HFFc6 (cell line): ENCODE measurements at regions not wholly inside any gene's neighbourhood (a gene's known extent, or its start where the extent isn't known, plus 50 kb on each side); places are given as distances from the start of the nearest gene placed in this dataset.

Experiments used
- DNase-seq: peaks from one replicate; pipeline ENCODE4 v3.0.0-alpha.2; 2018
- H3K27ac Mint-ChIP-seq: 2 replicates; pipeline ENCODE4 v1.8.0; 2020; ENCODE audit warnings: mild to moderate bottlenecking, mixed read lengths
- H3K27me3 Mint-ChIP-seq: 2 replicates; pipeline ENCODE4 v1.8.0; 2021; ENCODE audit warnings: mild to moderate bottlenecking, moderate library complexity, mixed read lengths; ENCODE audit not compliant: insufficient read depth
- H3K36me3 Mint-ChIP-seq: 2 replicates; pipeline ENCODE4 v1.8.0; 2021; ENCODE audit warnings: low read depth, mixed read lengths
- H3K4me1 Mint-ChIP-seq: 2 replicates; pipeline ENCODE4 v1.8.0; 2020; ENCODE audit warnings: low read depth, mixed read lengths
- H3K4me3 Mint-ChIP-seq: 2 replicates; pipeline ENCODE4 v1.8.0; 2020; ENCODE audit warnings: mild to moderate bottlenecking, moderate library complexity, mixed read lengths
- H3K9me3 Mint-ChIP-seq: 2 replicates; pipeline ENCODE4 v1.8.0; 2020; ENCODE audit warnings: mild to moderate bottlenecking, mixed read lengths
- TF ChIP-seq, protein P1 (sequence below): fragments of 200-600 bp; sonication (generic); IDR thresholded peaks from 2 replicates; pipeline ENCODE4 v1.5.0; 2021; ENCODE audit warnings: antibody characterized with exemption, mild to moderate bottlenecking

DNA sequence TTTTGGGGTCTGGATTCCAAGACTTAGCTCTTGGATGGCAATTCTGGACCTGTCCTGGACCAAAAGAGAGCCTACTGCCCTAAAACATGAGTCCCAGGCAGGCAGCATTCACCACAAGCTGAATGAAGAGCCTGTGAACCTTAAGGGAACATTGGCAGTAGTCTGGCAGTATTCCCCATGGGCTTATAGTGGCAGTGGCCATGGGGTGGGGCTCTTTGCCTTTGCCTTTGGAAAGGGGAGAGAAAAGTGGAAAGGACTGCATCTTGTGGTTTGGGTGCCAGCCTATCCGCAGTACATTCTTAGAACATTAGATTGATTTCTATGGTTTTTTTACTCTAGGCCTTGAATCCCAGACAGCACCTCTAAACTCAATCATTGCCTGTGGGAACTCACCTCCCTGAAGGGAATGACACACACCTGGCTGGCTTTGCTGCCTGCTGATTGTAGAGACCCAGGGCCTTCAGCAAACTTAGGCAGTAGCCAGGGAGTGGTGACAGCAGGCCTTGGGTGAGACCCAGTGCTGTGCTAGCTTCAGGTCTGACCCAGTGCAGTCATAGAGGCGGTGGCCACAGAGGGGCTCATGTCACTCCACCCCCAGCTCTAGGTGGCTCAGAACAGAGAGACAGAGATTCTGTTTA lies 216.3 kb downstream of the CETN3 start:
- Mint-ChIP-seq H3K9me3 (peaks cover 17% of the 10 kb centered on the region), H3K4me3 (no peak overlapping the region), H3K36me3 (no peaks in the 10 kb centered on the region), H3K4me1 (no peaks in the 10 kb centered on the region), H3K27ac (no peak overlapping the region), H3K27me3 (no peaks in the 10 kb centered on the region; the same call in 1 of the 2 replicates)
- DNase-seq = no peak
- TF ChIP-seq, protein P1, sequence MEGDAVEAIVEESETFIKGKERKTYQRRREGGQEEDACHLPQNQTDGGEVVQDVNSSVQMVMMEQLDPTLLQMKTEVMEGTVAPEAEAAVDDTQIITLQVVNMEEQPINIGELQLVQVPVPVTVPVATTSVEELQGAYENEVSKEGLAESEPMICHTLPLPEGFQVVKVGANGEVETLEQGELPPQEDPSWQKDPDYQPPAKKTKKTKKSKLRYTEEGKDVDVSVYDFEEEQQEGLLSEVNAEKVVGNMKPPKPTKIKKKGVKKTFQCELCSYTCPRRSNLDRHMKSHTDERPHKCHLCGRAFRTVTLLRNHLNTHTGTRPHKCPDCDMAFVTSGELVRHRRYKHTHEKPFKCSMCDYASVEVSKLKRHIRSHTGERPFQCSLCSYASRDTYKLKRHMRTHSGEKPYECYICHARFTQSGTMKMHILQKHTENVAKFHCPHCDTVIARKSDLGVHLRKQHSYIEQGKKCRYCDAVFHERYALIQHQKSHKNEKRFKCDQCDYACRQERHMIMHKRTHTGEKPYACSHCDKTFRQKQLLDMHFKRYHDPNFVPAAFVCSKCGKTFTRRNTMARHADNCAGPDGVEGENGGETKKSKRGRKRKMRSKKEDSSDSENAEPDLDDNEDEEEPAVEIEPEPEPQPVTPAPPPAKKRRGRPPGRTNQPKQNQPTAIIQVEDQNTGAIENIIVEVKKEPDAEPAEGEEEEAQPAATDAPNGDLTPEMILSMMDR = no peak

DNA sequence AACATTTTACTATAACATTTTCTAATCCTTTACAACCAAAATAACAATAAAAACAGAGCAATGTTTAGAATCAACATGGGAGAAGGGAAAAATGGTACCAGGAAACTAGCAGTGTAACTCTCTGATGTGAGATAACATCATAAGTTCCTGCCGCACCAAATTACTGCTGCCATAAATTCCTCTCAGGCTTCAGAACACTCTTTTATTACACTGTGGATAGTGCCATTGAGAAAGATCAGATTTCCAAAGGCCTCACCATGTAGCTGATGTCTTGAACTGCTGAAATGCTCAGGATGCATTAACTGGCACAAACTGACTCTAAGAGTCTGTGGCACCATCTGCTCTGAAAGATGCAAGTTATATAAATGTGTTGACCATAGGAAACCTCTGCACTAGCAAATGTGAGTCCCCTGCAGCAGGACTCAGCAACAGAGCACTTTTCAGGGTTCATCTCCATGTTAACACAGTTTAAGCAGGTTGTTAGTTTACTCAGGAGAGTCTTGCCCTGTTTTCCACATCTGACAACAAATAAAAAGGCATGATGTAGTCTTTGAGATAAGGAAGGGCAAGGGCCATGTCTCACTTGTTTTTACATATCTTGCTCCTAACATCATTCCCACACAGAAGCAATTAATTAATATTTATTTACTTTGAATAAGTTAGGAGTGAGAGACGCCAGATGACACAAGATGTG lies 218.1 kb downstream of the CETN3 start:
- no peaks in the 10 kb centered on the region for H3K4me1 Mint-ChIP-seq
- H3K9me3 Mint-ChIP-seq = peaks cover 29% of the 10 kb centered on the region
- no peak for DNase-seq
- 0 out of 2 replicates have a peak, but pooled peaks cover 3% of the 10 kb centered on the region for H3K36me3 Mint-ChIP-seq
- H3K27me3 Mint-ChIP-seq = no peaks in the 10 kb centered on the region; the same call in 1 of the 2 replicates
- no peak overlapping the region for H3K27ac Mint-ChIP-seq
- TF ChIP-seq, protein P1 = no peak
- no peak overlapping the region for H3K4me3 Mint-ChIP-seq

DNA sequence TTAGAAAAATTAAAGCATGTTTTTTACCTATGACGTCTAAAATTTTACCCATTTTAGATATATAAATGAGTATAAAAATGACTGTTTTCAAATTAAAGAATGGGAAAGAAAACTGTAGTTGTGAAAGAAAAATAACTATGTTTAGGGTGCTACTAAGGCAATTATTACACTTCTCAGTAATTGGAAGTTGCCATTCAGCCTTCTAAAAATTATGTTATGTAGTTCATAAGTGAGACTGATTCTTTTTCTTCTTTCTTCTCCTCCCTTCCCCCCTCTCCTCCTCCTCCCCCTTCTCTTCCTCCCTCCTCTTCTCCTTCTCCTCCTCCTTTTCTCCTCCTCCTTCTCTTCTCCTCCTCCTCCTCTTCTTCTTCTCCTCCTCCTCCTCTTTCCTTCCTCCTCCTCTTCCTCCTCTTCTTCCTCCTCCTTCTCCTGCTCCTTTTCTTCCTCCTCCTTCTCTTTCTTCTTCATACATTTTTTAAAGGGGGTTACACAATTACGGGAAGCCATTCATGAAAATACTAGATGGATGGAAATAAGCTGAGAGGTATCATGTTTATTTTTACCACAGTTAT lies 223.6 kb downstream of the CETN3 start:
- no peaks in the 10 kb centered on the region; the same call in 1 of the 2 replicates for H3K27me3 Mint-ChIP-seq

DNA sequence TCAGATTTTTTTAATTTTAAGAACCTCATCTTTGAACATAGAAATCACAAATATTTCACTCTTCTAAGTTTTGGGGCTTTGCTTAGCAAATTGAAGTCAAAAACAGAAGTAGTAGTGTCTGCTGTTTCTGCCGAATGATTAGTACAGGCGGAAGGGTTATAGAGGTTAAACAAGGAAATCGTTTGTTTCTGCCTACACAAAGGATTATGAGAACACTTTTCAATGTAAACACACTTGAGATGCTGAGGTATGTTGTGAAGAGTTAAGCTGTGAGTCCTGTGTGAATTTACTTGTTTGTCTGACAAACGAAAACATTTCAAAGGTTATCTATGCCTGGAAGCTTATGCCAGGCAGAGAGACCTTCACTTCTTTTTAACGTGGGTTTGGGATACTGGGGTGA lies 224.8 kb downstream of the CETN3 start:
- Mint-ChIP-seq H3K4me1 (no peaks in the 10 kb centered on the region), H3K4me3 (no peak overlapping the region), H3K36me3 (0 out of 2 replicates have a peak, but pooled peaks cover 6% of the 10 kb centered on the region), H3K27me3 (no peaks in the 10 kb centered on the region), H3K9me3 (peaks cover 28% of the 10 kb centered on the region), H3K27ac (no peak overlapping the region)
- DNase-seq = no peak
- TF ChIP-seq, protein P1 = no peak

More for the DNA sequence above, 223.6 kb downstream of the CETN3 start:
- no peak overlapping the region for H3K4me3 Mint-ChIP-seq
- TF ChIP-seq, protein P1 = no peak
- no peaks in the 10 kb centered on the region for H3K4me1 Mint-ChIP-seq
- no peak for DNase-seq
- peaks cover 27% of the 10 kb centered on the region for H3K9me3 Mint-ChIP-seq
- H3K36me3 Mint-ChIP-seq = 0 out of 2 replicates have a peak, but pooled peaks cover 6% of the 10 kb centered on the region
- no peak overlapping the region for H3K27ac Mint-ChIP-seq

DNA sequence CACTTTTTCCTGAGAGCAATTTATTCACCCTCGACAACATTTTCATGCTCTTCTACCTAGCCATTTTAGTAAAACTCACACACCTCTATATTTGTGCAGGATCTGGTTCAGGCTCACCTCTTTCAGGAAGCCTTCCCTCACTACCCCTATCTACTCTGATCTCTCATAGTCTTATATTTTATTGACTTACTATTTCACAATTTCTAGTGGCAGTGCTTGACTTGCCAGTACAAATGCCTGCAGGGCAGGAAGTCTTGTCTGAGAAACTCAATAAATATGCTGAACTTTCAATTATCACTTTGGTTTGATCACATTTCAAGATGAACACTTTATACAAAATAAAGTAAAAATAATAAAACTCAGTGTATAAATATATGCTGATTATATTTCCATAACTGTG lies 226.8 kb downstream of the CETN3 start:
- TF ChIP-seq, protein P1 = no peak
- Mint-ChIP-seq H3K27me3 (no peaks in the 10 kb centered on the region), H3K36me3 (0 out of 2 replicates have a peak, but pooled peaks cover 6% of the 10 kb centered on the region), H3K4me1 (no peaks in the 10 kb centered on the region), H3K4me3 (no peak overlapping the region), H3K27ac (no peak overlapping the region), H3K9me3 (peaks cover 29% of the 10 kb centered on the region)
- no peak for DNase-seq
